ENCODE measurements at regions not wholly inside any gene's neighbourhood (a gene's known extent, or its start where the extent isn't known, plus 50 kb on each side); places are given as distances from the start of the nearest gene placed in this dataset.

- TF ChIP-seq CTCF (IDR thresholded peaks at IDR 0.05) (no peak), POLR2A (IDR thresholded peaks at IDR 0.05) (no peak), EP300 (IDR thresholded peaks at IDR 0.05) (no peak)
Observed at GRCh38 chr4:148961526-148961925, 519.3 kb upstream of the NR3C2 start.
